ENCODE measurements at regions not wholly inside any gene's neighbourhood (a gene's known extent, or its start where the extent isn't known, plus 50 kb on each side); places are given as distances from the start of the nearest gene placed in this dataset.

DNA sequence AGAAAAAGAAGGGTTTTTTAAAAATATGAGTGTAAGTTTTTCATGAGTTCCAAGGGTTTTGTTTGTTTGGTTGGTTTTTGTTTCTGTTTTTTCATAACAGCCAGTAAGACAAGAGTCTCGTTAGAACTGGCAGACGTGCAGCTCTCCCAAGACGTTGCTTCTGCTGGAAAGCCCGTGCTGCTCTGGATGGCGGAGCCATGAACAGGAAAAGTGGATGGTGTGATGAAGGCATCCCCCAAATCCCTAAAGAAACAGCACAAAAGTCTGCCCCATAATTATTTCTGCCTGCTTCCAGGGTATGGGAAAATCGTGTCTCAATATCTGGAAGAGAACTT lies 157.9 kb upstream of the BACE2 start:
- dilution Hi-C loops (cut with HindIII; ENCODE audit: low sequenced_read_pairs, unreplicated experiment), result no loop called here
- no TSS peak for BruUV-seq (replicated peaks)
- H2BK15ac ChIP-seq (ENCODE audit: low read depth, low read length), result no peak overlapping the region
- POLR2A ChIA-PET (ENCODE audit: unreplicated experiment), result no interaction called here
- no peak for TF ChIP-seq POLR2A (IDR thresholded peaks at IDR 0.05; ENCODE audit: low read depth, low read length)
- TF ChIP-seq, protein P1, sequence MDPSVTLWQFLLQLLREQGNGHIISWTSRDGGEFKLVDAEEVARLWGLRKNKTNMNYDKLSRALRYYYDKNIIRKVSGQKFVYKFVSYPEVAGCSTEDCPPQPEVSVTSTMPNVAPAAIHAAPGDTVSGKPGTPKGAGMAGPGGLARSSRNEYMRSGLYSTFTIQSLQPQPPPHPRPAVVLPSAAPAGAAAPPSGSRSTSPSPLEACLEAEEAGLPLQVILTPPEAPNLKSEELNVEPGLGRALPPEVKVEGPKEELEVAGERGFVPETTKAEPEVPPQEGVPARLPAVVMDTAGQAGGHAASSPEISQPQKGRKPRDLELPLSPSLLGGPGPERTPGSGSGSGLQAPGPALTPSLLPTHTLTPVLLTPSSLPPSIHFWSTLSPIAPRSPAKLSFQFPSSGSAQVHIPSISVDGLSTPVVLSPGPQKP (IDR thresholded peaks at IDR 0.05; ENCODE audit: borderline replicate concordance, low read depth, low read length), result no peak
- no peak for TF ChIP-seq BHLHE40 (IDR thresholded peaks at IDR 0.05; ENCODE audit: low read depth, low read length)
- TF ChIP-seq, protein P2, sequence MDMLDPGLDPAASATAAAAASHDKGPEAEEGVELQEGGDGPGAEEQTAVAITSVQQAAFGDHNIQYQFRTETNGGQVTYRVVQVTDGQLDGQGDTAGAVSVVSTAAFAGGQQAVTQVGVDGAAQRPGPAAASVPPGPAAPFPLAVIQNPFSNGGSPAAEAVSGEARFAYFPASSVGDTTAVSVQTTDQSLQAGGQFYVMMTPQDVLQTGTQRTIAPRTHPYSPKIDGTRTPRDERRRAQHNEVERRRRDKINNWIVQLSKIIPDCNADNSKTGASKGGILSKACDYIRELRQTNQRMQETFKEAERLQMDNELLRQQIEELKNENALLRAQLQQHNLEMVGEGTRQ (IDR thresholded peaks at IDR 0.05; ENCODE audit: low read depth, low read length), result no peak
- no peak for TF ChIP-seq SMC3 (IDR thresholded peaks at IDR 0.05; ENCODE audit: low read depth, low read length)
- no peak for TF ChIP-seq MAFK (IDR thresholded peaks at IDR 0.05; ENCODE audit: low read depth, low read length)
- no peak for TF ChIP-seq RCOR1 (IDR thresholded peaks at IDR 0.05; ENCODE audit: insufficient replicate concordance, low read length)
- TF ChIP-seq MAZ (IDR thresholded peaks at IDR 0.05; ENCODE audit: borderline replicate concordance, low read depth, low read length), result no peak
- TF ChIP-seq CEBPB (IDR thresholded peaks at IDR 0.05; ENCODE audit: low read depth, low read length), result no peak
- in situ Hi-C loops (cut with MboI; ENCODE audit: low sequenced_read_pairs), result no loop called here
- no peak overlapping the region for H4K91ac ChIP-seq (ENCODE audit: insufficient read depth, low read depth, low read length)
- H3K27ac ChIP-seq (ENCODE audit: insufficient read depth, low read length), result no peak overlapping the region
- H3K4me2 ChIP-seq (ENCODE audit: low read depth, low read length), result no peak overlapping the region
- no peaks in the 10 kb centered on the region for H3K79me1 ChIP-seq (ENCODE audit: low read depth in 1 of 2, low read length in 2 of 2)
- H3K36me3 ChIP-seq (ENCODE audit: control insufficient read depth, insufficient read depth, low read length), result no peaks in the 10 kb centered on the region
- no peak for ATAC-seq (ENCODE audit: low read depth)
- no peak overlapping the region for H2AFZ ChIP-seq (replicated peaks; ENCODE audit: low read length, poor library complexity)
- H3K4ac ChIP-seq (ENCODE audit: low read depth, low read length), result no peak overlapping the region
- no peak overlapping the region for H4K8ac ChIP-seq (ENCODE audit: low read depth in 2 of 2, low read length in 2 of 2)
- H3K14ac ChIP-seq (replicated peaks; ENCODE audit: low read depth, low read length), result no peak overlapping the region
- CTCF ChIA-PET, result no interaction called here
- H3K9me3 ChIP-seq (ENCODE audit: control insufficient read depth, insufficient read depth, low read length), result peaks cover 30% of the 10 kb centered on the region
- H4K20me1 ChIP-seq (ENCODE audit: insufficient read depth, low read length), result no peaks in the 10 kb centered on the region
- H3K4me3 ChIP-seq (ENCODE audit: insufficient read depth, low read depth, low read length), result no peak overlapping the region
- no peak overlapping the region for H2BK20ac ChIP-seq (ENCODE audit: low read depth, low read length)
- H3K9ac ChIP-seq (ENCODE audit: low read depth, low read length), result no peak overlapping the region
- H2BK120ac ChIP-seq (ENCODE audit: low read depth, low read length), result no peak overlapping the region
- DNase-seq, result no peak
- no CpG with 5 or more reads among the region's 6 CpGs for WGBS, 2 experiments (ENCODE audit: extremely low coverage in 2 of 2, insufficient read length in 1 of 2)
- no peak overlapping the region for H3K18ac ChIP-seq (ENCODE audit: low read depth, low read length)
- no peak overlapping the region for H2AK9ac ChIP-seq (replicated peaks; ENCODE audit: low read depth, low read length, poor library complexity)
- H2AK5ac ChIP-seq (ENCODE audit: low read depth, low read length), result no peak overlapping the region
- intact Hi-C loops (cut with micrococcal nuclease), result no loop called here
- no peak overlapping the region for H4K5ac ChIP-seq (ENCODE audit: low read depth, low read length)
- no peak overlapping the region for H3K23ac ChIP-seq (ENCODE audit: low read depth, low read length)
- H3K9me1 ChIP-seq (ENCODE audit: insufficient read depth, low read length), result no peaks in the 10 kb centered on the region
- no peak overlapping the region for H3K56ac ChIP-seq (ENCODE audit: extremely low read depth, insufficient read depth, low read length)
- H2BK5ac ChIP-seq (ENCODE audit: low read depth, low read length, poor library complexity, severe bottlenecking), result no peak overlapping the region
- H3K27me3 ChIP-seq (ENCODE audit: control insufficient read depth, insufficient read depth, low read length), result no peaks in the 10 kb centered on the region
- no peaks in the 10 kb centered on the region for H3K4me1 ChIP-seq (ENCODE audit: control insufficient read depth, insufficient read depth, low read length)
